ENCODE measurements at regions not wholly inside any gene's neighbourhood (a gene's known extent, or its start where the extent isn't known, plus 50 kb on each side); places are given as distances from the start of the nearest gene placed in this dataset.

DNA sequence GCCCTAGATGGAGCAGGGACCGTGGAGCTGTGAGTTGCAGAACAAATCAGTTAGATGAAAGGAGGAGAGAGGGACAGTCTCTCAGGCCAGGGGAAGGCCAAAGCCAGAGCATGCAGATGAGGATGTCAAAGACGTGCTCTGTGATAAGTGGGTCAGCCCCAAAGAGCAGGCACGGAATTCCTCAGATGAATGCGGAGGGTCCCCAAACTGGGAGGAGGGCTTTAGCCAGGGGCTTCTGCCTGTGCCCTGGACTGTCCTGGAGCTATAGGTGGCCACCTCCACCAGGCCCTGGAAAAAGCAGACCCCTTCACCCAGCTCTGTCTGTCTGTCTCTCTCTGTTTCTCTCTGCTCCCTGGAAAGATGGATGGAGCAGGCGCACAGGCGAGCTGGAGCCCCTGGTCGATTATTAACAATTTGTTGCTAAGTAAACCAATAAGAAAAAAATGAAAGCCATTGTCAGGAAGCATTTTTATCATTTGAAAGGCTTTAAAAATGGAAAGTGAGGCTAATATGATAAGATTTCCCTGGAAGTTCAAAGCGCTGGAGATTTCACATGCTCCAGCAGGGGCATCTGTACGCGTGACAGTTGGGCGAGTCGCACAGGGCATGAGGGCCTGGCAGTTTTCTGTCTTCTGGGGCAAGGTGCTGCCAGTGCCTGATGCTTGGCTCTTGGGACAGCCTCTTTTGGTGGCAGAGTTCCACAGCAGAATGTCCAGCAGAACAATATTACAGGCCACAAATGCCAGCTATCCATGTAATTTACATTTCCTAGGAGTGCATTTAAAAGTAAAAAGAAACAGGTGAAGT is 241.0 kb downstream of the GLI2 start:
- no peak for DNase-seq (ENCODE audit: low read depth in 2 of 2)

DNA sequence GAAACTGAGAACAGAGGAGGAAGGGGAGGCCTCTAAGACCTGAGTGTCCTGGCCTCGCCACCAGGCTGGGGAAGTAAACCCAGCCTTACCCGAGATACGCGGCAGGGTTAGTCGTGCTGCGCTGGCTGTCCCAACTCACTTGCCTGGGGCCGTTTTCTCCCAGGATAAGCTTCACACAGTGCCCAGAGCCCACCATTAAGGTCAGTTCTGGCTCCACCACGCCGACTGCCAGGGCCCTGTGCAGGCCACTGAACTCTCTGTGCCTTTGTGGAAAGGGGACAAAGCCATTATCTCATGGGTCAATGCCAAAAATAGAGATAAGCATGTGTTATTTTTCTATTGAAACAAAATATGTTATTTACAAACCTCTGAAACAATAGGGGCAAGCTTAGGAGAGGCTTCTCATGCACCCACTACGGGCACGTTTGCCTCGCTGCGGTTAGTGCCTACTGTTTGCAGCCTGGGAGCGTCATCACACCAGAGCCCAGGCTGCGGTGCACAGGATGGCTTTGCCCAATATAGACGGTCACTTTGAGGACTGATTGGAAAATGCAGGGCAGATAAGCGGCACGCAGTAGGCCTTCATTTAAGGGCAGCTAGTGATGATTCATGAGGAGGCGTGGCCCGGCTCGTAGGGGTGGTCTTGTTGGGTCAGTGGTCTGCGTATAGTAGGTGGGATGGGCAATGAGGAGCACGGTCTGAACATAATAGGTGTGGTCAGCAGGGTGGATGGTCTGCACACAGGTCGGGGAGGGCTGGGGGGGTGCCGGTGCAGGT is 242.1 kb downstream of the GLI2 start:
- no peak for DNase-seq (ENCODE audit: low read depth in 2 of 2)

DNA sequence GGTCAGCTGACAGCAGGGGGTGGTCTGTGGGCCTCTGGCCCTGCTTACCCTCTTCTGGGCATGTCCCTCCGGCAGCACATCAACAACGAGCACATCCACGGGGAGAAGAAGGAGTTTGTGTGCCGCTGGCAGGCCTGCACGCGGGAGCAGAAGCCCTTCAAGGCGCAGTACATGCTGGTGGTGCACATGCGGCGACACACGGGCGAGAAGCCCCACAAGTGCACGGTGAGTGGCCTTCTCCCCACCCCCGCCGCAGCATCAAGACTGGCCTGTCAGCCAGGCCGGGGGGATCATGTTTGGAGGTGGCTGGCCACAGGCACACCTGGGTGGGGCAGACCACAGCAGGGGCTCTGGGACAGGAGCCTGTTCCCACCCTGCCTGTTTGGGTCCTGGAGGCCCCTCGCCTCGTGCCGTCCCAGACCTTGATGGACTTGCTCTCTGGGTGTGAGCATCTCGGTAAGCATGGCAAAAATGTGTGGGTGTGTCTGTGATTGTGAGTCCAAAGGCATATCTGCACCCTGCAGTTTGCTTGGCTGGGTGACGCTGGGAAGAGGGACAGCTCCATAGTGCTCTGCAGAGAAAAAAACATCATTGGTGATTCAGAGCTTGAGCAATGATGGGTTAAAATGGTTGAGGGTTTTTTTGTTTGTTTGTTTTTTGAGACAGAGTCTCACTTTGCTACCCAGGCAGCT is 242.8 kb downstream of the GLI2 start:
- no peak for DNase-seq (ENCODE audit: low read depth in 2 of 2)

DNA sequence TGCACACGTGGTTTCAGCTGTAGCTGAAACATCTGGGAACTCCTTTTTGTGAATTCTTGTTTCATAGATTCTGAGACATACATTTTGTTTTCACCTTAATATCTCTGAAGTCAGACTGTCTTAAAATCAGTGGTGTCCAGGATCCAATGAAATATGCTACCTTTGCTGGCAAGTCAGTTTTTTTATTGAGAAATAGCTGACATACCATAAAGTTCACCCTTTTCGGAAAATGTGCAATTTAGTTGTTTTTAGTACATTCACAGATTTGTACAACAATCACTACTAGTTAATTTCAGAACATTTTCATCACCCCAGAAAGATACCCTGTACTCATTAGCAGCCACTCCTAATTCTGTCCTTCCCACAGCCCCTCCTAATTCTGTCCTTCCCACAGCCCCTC is 243.7 kb downstream of the GLI2 start:
- no peak for DNase-seq (ENCODE audit: low read depth in 2 of 2)

DNA sequence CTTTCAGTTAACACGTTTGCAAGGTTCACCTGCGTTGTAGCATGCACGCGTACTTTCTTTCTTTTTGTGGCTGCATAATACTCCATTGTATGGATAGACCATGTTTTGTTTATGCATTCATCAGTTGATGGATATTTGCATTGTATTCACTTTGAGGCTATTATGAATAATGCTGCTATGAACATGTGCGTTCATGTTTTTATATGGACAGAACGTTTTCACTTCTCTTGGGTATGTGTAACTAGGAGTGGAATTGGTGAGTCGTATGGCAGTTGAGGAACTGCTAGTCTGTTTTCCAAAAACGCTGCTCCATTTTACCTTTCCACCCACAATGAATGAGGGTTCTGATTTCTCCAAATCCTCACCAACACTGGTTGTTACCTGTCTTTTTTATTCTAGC is 244.3 kb downstream of the GLI2 start:
- no peak for DNase-seq (ENCODE audit: low read depth in 2 of 2)

DNA sequence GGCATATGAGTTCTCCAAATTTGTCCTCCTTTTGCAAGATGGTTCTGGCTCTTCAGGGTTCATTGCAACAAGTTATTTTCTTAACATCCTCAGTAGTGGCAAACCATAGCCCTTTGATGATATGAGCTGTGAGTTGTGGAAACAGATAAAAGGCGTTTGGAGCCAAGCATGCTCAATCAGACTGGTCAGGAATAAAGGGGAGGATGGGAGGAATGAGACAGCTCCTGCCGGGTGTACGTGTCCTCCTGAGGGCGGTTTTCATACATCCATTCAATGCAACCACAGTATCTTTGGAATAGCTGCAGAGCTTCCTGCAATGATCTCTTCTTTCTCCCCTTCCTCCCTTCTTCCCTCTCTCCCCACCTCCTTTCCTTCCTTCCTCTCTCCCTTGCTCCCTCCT is 245.8 kb downstream of the GLI2 start:
- no peak for DNase-seq (ENCODE audit: low read depth in 2 of 2)

DNA sequence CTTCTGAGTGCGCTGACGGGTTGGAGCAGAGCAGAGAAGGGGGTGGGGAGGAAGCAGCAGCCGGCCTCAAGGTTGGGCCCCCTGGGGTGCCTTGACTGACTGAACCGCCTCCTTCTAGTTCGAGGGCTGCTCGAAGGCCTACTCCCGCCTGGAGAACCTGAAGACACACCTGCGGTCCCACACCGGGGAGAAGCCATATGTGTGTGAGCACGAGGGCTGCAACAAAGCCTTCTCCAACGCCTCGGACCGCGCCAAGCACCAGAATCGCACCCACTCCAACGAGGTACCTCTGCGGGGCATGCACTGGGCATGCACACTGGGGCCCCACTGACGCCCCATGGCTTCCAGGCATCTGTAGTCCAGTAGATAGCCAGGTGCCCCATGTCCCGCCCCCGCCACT is 246.9 kb downstream of the GLI2 start:
- no peak for DNase-seq (ENCODE audit: low read depth in 2 of 2)

DNA sequence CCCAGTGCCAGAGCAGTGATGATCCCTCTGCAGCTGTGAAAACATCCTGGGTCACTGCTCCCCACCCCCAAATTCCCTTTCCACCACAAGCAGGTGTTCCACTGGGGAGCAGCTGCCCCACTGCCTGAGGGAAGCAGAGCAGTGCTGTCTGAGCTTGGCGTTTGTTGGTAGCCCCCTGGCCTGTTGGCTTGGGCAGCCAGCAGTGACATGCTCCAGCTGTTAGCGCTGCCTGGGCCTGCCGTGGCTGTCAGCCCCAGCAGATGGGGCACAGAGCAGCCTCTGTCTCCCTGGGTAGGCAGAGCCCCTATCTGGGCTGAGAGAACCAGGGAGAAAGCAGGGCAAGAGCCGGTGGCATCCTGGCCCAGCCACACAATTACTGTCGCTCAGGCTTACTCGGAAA is 247.7 kb downstream of the GLI2 start:
- no peak for DNase-seq (ENCODE audit: low read depth in 2 of 2)

DNA sequence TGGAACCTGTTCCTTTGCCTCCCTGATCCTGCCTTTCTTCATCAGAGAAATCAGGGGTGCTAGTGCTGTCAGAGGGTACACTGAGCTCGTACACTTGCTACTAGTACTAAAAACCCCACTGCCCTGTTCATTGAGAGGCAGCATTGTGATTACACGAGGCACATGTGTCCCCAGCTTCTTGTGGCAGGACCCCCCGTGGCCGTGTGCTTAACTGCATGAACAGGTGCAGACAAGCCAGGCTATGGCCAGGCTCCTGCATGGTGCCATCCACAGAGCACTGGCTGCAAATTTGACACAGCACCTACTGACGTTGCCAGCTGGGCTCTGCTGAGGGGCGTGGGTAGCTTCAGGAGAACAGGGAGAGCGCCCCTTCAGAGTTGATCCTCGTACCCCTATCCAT is 248.4 kb downstream of the GLI2 start:
- DNase-seq (ENCODE audit: low read depth in 2 of 2) = no peak

DNA sequence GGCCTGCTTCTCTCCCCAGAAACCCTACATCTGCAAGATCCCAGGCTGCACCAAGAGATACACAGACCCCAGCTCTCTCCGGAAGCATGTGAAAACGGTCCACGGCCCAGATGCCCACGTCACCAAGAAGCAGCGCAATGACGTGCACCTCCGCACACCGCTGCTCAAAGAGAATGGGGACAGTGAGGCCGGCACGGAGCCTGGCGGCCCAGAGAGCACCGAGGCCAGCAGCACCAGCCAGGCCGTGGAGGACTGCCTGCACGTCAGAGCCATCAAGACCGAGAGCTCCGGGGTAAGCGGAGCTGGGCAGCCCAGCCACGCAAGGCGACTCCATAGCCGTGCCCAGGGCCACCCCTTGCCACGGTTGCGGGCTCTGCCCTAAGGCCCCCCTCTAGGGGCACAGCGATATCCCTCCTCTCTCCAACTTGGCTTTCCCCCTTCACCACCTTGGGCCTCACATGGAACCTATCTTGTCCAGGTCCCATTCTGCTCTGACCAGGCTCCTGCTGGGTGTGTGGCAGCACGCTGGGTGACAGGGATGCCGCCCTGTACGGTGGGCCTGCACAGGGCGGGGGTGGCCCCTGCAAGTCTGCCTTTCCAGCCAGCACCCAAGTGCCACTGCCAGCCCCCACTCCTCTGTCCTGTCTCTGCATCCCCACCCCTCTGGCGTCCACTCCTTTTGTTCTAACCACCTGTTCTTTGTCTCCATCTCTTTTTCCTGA is 248.9 kb downstream of the GLI2 start:
- DNase-seq (ENCODE audit: low read depth in 2 of 2) = no peak

DNA sequence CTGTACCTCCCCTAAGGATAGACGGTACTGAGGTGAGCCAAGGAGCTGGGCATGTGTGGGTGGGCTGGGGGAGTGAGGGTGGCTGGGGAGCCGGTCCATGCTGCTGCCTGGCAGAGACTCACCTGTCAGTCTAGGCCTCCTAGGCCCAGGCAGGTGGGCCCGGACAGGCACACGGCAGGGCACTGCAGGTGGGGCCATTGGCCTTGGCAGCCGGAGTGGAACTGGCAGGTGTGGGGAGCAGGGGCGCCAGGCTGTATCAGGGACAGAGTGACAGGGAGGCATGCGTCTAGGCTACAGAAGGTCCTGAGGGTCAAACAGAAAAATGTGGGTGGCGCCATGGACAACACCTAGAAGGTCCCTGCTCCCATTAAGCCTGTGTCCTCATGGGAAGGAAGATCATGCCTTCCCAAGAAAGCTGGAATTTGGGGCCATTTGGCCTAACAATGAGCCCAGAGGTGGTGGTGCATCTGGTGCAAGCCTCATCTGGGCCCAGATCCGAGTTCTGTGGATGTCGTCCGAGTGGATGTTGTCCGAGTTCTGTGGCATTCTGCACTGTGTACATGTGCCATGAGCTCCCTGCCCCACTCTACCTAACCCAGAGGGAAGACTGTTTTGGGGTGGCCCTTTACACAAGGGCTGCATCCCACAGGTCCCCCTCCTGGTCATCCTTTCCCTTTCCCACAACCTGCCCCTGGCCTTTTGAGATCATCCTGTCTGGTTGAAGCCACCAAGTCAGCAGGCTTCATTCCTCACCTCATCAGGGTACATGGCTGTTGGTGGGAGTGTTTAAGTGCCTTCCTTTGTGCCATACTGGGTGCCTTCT is 249.7 kb downstream of the GLI2 start:
- no peak for DNase-seq (ENCODE audit: low read depth in 2 of 2)

DNA sequence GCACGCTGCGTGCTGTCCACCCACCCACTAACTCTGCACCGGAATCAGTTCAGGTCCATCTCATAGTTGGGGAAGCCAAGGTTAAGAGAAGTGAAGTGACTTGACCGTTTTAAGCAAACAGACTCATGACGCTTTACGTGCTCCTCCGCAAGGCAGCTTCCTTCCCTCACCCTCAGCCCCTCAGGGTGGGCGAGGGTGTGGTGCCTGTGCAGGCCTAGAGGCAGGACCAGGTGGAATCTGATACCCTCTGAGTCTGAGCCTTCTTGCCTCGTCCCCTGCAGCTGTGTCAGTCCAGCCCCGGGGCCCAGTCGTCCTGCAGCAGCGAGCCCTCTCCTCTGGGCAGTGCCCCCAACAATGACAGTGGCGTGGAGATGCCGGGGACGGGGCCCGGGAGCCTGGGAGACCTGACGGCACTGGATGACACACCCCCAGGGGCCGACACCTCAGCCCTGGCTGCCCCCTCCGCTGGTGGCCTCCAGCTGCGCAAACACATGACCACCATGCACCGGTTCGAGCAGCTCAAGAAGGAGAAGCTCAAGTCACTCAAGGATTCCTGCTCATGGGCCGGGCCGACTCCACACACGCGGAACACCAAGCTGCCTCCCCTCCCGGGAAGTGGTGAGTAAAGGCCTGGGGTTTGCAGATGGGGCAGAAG is 250.5 kb downstream of the GLI2 start:
- no peak for DNase-seq (ENCODE audit: low read depth in 2 of 2)

DNA sequence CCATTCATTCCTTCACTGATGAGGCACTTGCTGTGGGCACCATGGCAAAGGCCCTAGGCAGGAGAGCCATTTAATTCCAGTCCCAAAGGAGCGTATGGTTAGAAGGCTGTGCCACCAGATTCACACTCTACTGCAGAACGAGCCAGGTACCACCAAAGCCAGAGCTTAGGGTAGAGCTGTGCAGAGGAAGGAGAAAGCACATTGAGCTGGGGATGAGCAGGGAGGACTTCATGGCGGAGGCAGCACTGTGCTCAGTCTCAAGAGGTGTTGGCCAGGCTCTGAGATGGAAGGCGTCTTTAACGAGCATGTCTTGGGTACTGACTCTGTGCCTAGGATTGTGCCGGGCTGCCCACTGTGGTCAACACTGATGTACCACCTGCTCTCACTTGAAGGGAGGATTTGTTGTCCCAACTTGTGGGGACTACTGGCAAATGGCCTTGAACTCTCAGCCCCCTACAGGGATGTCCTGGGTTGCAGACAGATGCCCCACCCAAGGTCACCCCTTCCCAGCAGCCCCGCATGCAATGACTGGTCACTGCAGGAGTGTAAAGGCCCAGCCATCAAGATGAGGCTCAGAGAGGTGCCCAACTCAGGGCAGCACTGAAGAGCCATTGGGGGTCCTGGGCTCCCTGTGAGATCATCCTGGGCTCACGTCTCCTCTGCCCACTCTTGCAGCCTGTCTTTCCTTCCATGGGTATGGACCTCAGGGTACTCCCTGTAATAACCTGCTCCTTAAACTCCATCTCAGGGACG is 251.4 kb downstream of the GLI2 start:
- no peak for DNase-seq (ENCODE audit: low read depth in 2 of 2)

DNA sequence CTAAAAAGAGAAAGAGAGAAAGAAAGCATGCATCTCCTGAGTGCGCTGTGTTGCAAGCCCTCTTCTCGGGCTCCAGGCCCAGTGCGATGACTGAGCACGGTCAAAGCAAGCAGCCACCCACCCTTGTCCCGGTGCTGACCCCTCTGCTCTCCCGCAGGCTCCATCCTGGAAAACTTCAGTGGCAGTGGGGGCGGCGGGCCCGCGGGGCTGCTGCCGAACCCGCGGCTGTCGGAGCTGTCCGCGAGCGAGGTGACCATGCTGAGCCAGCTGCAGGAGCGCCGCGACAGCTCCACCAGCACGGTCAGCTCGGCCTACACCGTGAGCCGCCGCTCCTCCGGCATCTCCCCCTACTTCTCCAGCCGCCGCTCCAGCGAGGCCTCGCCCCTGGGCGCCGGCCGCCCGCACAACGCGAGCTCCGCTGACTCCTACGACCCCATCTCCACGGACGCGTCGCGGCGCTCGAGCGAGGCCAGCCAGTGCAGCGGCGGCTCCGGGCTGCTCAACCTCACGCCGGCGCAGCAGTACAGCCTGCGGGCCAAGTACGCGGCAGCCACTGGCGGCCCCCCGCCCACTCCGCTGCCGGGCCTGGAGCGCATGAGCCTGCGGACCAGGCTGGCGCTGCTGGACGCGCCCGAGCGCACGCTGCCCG is 252.5 kb downstream of the GLI2 start:
- no peak for DNase-seq (ENCODE audit: low read depth in 2 of 2)

DNA sequence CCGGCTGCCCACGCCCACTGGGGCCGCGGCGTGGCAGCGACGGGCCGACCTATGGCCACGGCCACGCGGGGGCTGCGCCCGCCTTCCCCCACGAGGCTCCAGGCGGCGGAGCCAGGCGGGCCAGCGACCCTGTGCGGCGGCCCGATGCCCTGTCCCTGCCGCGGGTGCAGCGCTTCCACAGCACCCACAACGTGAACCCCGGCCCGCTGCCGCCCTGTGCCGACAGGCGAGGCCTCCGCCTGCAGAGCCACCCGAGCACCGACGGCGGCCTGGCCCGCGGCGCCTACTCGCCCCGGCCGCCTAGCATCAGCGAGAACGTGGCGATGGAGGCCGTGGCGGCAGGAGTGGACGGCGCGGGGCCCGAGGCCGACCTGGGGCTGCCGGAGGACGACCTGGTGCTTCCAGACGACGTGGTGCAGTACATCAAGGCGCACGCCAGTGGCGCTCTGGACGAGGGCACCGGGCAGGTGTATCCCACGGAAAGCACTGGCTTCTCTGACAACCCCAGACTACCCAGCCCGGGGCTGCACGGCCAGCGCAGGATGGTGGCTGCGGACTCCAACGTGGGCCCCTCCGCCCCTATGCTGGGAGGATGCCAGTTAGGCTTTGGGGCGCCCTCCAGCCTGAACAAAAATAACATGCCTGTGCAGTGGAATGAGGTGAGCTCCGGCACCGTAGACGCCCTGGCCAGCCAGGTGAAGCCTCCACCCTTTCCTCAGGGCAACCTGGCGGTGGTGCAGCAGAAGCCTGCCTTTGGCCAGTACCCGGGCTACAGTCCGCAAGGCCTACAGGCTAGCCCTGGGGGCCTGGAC is 253.2 kb downstream of the GLI2 start:
- DNase-seq (ENCODE audit: low read depth in 2 of 2) = no peak

DNA sequence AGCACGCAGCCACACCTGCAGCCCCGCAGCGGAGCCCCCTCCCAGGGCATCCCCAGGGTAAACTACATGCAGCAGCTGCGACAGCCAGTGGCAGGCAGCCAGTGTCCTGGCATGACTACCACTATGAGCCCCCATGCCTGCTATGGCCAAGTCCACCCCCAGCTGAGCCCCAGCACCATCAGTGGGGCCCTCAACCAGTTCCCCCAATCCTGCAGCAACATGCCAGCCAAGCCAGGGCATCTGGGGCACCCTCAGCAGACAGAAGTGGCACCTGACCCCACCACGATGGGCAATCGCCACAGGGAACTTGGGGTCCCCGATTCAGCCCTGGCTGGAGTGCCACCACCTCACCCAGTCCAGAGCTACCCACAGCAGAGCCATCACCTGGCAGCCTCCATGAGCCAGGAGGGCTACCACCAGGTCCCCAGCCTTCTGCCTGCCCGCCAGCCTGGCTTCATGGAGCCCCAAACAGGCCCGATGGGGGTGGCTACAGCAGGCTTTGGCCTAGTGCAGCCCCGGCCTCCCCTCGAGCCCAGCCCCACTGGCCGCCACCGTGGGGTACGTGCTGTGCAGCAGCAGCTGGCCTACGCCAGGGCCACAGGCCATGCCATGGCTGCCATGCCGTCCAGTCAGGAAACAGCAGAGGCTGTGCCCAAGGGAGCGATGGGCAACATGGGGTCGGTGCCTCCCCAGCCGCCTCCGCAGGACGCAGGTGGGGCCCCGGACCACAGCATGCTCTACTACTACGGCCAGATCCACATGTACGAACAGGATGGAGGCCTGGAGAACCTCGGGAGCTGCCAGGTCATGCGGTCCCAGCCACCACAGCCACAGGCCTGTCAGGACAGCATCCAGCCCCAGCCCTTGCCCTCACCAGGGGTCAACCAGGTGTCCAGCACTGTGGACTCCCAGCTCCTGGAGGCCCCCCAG is 254.1 kb downstream of the GLI2 start:
- DNase-seq (ENCODE audit: low read depth in 2 of 2) = no peak

DNA sequence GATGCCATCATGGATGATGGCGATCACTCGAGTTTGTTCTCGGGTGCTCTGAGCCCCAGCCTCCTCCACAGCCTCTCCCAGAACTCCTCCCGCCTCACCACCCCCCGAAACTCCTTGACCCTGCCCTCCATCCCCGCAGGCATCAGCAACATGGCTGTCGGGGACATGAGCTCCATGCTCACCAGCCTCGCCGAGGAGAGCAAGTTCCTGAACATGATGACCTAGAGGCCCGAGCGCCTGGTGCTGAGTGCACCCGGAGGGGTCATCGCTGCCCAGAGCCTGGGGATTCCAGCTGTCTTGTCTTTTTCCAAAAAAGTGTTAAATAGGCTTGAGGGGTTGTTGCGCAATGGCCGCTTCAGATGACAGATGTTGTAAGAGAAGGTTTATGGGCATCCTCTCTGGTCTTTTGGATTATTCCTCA is 254.8 kb downstream of the GLI2 start:
- DNase-seq (ENCODE audit: low read depth in 2 of 2) = no peak
